Hepatocyte (in vitro differentiated cells): ENCODE measurements at regions not wholly inside any gene's neighbourhood (a gene's known extent, or its start where the extent isn't known, plus 50 kb on each side); places are given as distances from the start of the nearest gene placed in this dataset.

Source experiments
- DNase-seq: peaks from one replicate; pipeline ENCODE4 v3.0.0-alpha.2; 2016; ENCODE audit warnings: low spot score
- H2AFZ ChIP-seq: fragments of 200-600 bp; sonication (generic); 2 replicates; pipeline ENCODE4 v1.6.0; 2016; ENCODE audit warnings: antibody characterized with exemption, mild to moderate bottlenecking
- H3K27ac ChIP-seq: fragments of 200-600 bp; sonication (generic); 2 replicates; pipeline ENCODE4 v1.5.1; 2016; ENCODE audit warnings: mild to moderate bottlenecking
- H3K27me3 ChIP-seq: fragments of 200-600 bp; sonication (generic); 2 replicates; pipeline ENCODE4 v1.6.1; 2016
- H3K36me3 ChIP-seq: fragments of 200-600 bp; sonication (generic); replicated peaks from 2 replicates; pipeline ENCODE4 v1.5.1; 2016; ENCODE audit warnings: low read depth; ENCODE audit not compliant: insufficient read depth
- H3K4me1 ChIP-seq: fragments of 200-600 bp; sonication (generic); 2 replicates; pipeline ENCODE4 v1.5.1; 2016; ENCODE audit warnings: mild to moderate bottlenecking, moderate library complexity; ENCODE audit not compliant: insufficient read depth
- H3K4me2 ChIP-seq: fragments of 200-600 bp; sonication (generic); 2 replicates; pipeline ENCODE4 v1.6.0; 2016
- H3K4me3 ChIP-seq: fragments of 200-600 bp; sonication (generic); 2 replicates; pipeline ENCODE4 v1.5.1; 2016; ENCODE audit warnings: mild to moderate bottlenecking
- H3K79me2 ChIP-seq: fragments of 200-600 bp; sonication (generic); 2 replicates; pipeline ENCODE4 v1.6.0; 2017; ENCODE audit warnings: mild to moderate bottlenecking
- H3K9me2 ChIP-seq: fragments of 200-600 bp; sonication (generic); replicated peaks from 2 replicates; pipeline ENCODE4 v1.6.0; 2017; ENCODE audit warnings: mild to moderate bottlenecking; ENCODE audit not compliant: insufficient read depth
- H3K9me3 ChIP-seq: fragments of 200-600 bp; sonication (generic); 2 replicates; pipeline ENCODE4 v1.5.1; 2016; ENCODE audit warnings: low read depth, mild to moderate bottlenecking
- H4K20me1 ChIP-seq: fragments of 200-600 bp; sonication (generic); 2 replicates; pipeline ENCODE4 v1.6.0; 2016; ENCODE audit warnings: mild to moderate bottlenecking; ENCODE audit not compliant: insufficient read depth, poor library complexity, severe bottlenecking
- EZH2 ChIP-seq: fragments of 200-600 bp; sonication (generic); IDR thresholded peaks from 2 replicates; pipeline ENCODE4 v1.6.1; 2016; ENCODE audit warnings: antibody characterized with exemption, mild to moderate bottlenecking, borderline replicate concordance
- EZH2phosphoT487 ChIP-seq: fragments of 200-600 bp; sonication (generic); IDR thresholded peaks from one replicate; pipeline ENCODE4 v1.6.1; 2018; ENCODE audit warnings: antibody characterized with exemption, mild to moderate bottlenecking, low read depth, moderate library complexity; ENCODE audit not compliant: unreplicated experiment, severe bottlenecking
- WGBS: methylation state at CpG from one replicate; pipeline ENCODE4 v1.1.6; 2016; ENCODE audit warnings: low lambda C conversion rate; ENCODE audit errors: missing lambda C conversion rate; 5-methylcytosine and 5-hydroxymethylcytosine counted together
- TF ChIP-seq, protein P1 (sequence below): fragments of 200-600 bp; sonication (generic); IDR thresholded peaks from 2 replicates; pipeline ENCODE4 v1.5.1; 2016; ENCODE audit warnings: antibody characterized with exemption, mild to moderate bottlenecking; ENCODE audit not compliant: poor library complexity

DNA sequence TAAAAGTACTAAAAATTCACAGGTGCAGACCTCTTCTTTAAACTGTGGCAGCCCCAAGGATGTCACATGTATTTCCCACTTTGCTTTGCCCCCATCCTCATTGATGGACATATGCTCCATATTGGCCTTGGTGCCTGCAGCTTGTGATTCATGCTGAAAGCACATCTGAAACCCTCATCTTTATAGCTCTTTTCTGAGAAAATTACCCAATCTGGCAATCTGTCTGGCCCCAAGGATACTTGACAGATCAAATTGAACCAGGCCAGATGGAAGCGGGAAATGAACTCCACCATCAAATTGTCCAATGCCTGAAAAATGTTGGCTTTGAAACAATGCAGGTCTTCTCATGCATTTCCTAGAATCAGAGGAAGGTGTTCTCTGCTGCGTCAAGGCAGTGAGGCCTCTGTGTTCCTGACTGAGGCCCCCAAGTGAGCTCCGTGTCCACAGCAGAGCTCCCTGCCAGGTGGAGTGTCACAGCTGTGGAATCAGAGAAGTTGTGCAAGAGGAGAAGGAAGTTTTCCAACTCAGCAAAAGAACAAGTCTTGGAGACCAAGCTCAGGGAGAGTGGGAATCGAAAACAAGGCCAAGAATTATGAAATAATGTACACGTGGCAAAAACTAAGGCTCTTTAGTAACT lies 323.7 kb downstream of the PLPP3 start:
- Histone ChIP-seq H3K9me2 (no peaks in the 10 kb centered on the region), H2AFZ (no peak overlapping the region), H3K4me3 (no peak overlapping the region), H3K9me3 (no peaks in the 10 kb centered on the region), H3K27ac (peak overlapping the region; percentile 33), H4K20me1 (no peaks in the 10 kb centered on the region), H3K4me1 (no peaks in the 10 kb centered on the region), H3K4me2 (no peak overlapping the region), H3K36me3 (no peaks in the 10 kb centered on the region), H3K27me3 (no peaks in the 10 kb centered on the region), H3K79me2 (no peaks in the 10 kb centered on the region)
- DNase-seq, result peak; percentile 44
- TF ChIP-seq EZH2phosphoT487, result no peak
- WGBS, result 70% methylated on average over 5 of the region's 5 CpGs

DNA sequence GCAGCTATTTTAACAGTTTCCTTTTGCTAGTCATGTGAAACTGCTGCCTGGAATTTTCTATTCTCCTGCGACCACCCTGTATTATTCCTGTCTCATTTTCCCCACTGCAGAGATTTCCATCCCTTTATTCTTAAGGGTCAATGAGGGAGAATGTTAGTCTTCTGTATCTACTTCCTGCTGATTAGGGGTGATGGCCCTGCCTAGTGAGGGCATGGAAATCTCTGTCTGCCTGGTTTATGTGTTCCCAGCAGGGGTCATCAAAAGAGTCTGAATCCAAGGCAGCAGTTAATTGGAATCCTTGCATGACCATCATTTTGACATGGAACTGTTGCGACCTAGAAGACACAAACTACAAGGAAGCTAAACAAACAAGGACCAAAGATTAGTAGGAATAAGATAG lies 325.2 kb downstream of the PLPP3 start:
- H3K4me3 ChIP-seq, result no peak overlapping the region
- TF ChIP-seq EZH2phosphoT487 (no peak), EZH2 (no peak)
- TF ChIP-seq, protein P1, sequence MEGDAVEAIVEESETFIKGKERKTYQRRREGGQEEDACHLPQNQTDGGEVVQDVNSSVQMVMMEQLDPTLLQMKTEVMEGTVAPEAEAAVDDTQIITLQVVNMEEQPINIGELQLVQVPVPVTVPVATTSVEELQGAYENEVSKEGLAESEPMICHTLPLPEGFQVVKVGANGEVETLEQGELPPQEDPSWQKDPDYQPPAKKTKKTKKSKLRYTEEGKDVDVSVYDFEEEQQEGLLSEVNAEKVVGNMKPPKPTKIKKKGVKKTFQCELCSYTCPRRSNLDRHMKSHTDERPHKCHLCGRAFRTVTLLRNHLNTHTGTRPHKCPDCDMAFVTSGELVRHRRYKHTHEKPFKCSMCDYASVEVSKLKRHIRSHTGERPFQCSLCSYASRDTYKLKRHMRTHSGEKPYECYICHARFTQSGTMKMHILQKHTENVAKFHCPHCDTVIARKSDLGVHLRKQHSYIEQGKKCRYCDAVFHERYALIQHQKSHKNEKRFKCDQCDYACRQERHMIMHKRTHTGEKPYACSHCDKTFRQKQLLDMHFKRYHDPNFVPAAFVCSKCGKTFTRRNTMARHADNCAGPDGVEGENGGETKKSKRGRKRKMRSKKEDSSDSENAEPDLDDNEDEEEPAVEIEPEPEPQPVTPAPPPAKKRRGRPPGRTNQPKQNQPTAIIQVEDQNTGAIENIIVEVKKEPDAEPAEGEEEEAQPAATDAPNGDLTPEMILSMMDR, result no peak
- H3K9me2 ChIP-seq, result no peaks in the 10 kb centered on the region
- no peaks in the 10 kb centered on the region for H3K4me1 ChIP-seq
- no peaks in the 10 kb centered on the region for H3K36me3 ChIP-seq
- no peak overlapping the region for H2AFZ ChIP-seq
- WGBS, result 83% methylated on average over 2 of the region's 2 CpGs
- H3K27ac ChIP-seq, result no peak overlapping the region
- H3K79me2 ChIP-seq, result no peaks in the 10 kb centered on the region
- no peak overlapping the region for H3K4me2 ChIP-seq
- no peaks in the 10 kb centered on the region for H3K9me3 ChIP-seq
- H3K27me3 ChIP-seq, result no peaks in the 10 kb centered on the region
- DNase-seq, result no peak
- no peaks in the 10 kb centered on the region for H4K20me1 ChIP-seq

DNA sequence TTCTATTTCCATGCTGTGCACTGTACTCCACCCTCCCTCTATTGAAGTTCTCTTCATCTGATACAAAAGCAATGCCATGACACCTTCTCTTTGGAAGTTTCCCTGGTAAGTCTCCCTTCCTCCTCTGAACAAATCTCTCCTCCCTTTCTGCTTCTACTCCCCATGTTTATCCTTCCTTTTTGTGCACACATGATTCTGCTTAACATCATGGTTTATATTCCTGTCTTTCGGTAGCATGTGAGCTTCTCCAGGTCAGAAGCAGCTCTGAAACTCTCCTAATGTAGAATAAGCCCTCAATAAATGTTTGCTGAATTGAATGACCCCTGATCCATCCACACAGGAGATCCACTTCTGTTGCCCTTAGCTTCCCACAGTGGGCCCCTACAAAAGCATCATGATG lies 328.6 kb downstream of the PLPP3 start:
- DNase-seq, result no peak
- H3K4me2 ChIP-seq, result no peak overlapping the region
- H3K36me3 ChIP-seq, result no peaks in the 10 kb centered on the region
- H3K4me3 ChIP-seq, result no peak overlapping the region
- no peaks in the 10 kb centered on the region for H4K20me1 ChIP-seq
- H3K9me3 ChIP-seq, result no peaks in the 10 kb centered on the region
- H3K79me2 ChIP-seq, result no peaks in the 10 kb centered on the region
- H3K4me1 ChIP-seq, result no peaks in the 10 kb centered on the region
- 90% methylated on average over 1 of the region's 1 CpG for WGBS
- no peak overlapping the region for H3K27ac ChIP-seq
- no peak overlapping the region for H2AFZ ChIP-seq
- no peaks in the 10 kb centered on the region for H3K27me3 ChIP-seq
- TF ChIP-seq, protein P1, result no peak
- TF ChIP-seq EZH2 (no peak), EZH2phosphoT487 (no peak)
- H3K9me2 ChIP-seq, result no peaks in the 10 kb centered on the region

DNA sequence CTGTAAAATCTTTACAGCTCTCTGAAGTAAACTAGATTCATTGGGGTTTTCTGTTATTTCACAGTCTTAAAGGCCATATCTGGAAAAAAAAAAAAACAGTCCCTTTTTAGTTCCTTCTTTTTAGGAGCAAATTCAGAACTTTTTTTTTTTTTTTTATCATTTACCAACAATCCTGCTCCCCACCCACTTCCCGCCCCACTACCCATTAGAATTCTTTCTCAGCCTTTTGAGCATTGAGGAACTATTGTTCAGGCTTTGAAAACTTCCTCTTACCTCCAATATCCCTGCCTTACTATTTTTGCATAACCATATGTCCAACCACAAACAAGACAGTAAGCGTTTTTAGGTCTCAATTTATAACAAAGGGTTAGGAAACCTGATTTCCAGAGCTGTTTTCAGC lies 330.1 kb downstream of the PLPP3 start:
- Histone ChIP-seq H4K20me1 (no peaks in the 10 kb centered on the region), H3K27ac (no peak overlapping the region), H3K9me3 (no peaks in the 10 kb centered on the region), H3K4me2 (no peak overlapping the region), H3K4me1 (no peaks in the 10 kb centered on the region), H3K4me3 (no peak overlapping the region), H3K27me3 (no peaks in the 10 kb centered on the region), H3K9me2 (no peaks in the 10 kb centered on the region), H2AFZ (no peak overlapping the region), H3K36me3 (no peaks in the 10 kb centered on the region), H3K79me2 (no peaks in the 10 kb centered on the region)
- 85% methylated on average over 2 of the region's 2 CpGs for WGBS
- TF ChIP-seq EZH2, result no peak
- no peak for TF ChIP-seq EZH2phosphoT487
- TF ChIP-seq, protein P1, result no peak
- no peak for DNase-seq
